Activated T-helper 2 cell treated with anti-CD3 and anti-CD28 coated beads, Interferon-gamma antibody, Interleukin-2, Interleukin-4, amounts not matched to agents 10 μg/mL and 5 μg/mL and 100 μg/mL, durations not matched to agents 14 hours and 24 hours and 36 hours (primary cell): ENCODE measurements at regions not wholly inside any gene's neighbourhood (a gene's known extent, or its start where the extent isn't known, plus 50 kb on each side); places are given as distances from the start of the nearest gene placed in this dataset.

ENCODE experiments used
- DNase-seq: peaks from one replicate; pipeline ENCODE4 v3.0.0; 2021; ENCODE audit warnings: low spot score
- H3K27ac Mint-ChIP-seq: one replicate; pipeline ENCODE4 v1.8.0; 2021; ENCODE audit warnings: mixed read lengths
- H3K27me3 Mint-ChIP-seq: one replicate; pipeline ENCODE4 v1.8.0; 2021; ENCODE audit warnings: low read depth, mixed read lengths
- H3K36me3 Mint-ChIP-seq: one replicate; pipeline ENCODE4 v1.8.0; 2021; ENCODE audit warnings: low read depth, mixed read lengths
- H3K4me1 Mint-ChIP-seq: one replicate; pipeline ENCODE4 v1.8.0; 2021; ENCODE audit warnings: low read depth, mixed read lengths
- H3K4me3 Mint-ChIP-seq: one replicate; pipeline ENCODE4 v1.8.0; 2021; ENCODE audit warnings: low read depth, mild to moderate bottlenecking, moderate library complexity, mixed read lengths
- H3K9me3 Mint-ChIP-seq: one replicate; pipeline ENCODE4 v1.8.0; 2021; ENCODE audit warnings: mixed read lengths
- intact Hi-C: fragments of 100-400 bp; cut with micrococcal nuclease; formaldehyde crosslinking; loops from one replicate; pipeline ENCODE4 v1.15.1; 2023

GRCh38 chr10:28942012-28942411 lies 264.7 kb downstream of the BAMBI start:
- no peaks in the 10 kb centered on the region for H3K4me1 Mint-ChIP-seq
- intact Hi-C loops, result no loop called here
- H3K4me3 Mint-ChIP-seq, result no peak overlapping the region
- no peaks in the 10 kb centered on the region for H3K36me3 Mint-ChIP-seq
- no peaks in the 10 kb centered on the region for H3K27me3 Mint-ChIP-seq
- H3K9me3 Mint-ChIP-seq, result no peaks in the 10 kb centered on the region
- no peak overlapping the region for H3K27ac Mint-ChIP-seq
- DNase-seq, result no peak

DNA sequence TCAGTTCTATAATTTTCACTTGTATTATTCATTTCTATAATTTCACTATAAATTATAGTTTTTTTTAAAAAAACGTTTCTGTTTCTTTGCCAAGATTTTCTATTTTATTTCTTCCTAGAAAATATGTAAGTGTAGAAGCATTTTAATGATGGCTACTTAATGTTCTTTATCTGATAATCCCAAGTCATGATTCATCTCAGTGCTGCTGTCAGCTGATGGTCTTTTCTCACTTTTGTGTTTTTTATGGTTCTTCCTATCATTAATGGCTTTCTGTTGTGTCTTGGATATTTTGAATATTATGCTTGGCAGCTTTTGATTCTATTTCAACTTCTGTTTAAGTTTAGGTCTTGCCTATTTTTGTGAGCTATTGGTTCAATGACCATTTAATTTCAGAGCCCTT lies 268.6 kb downstream of the BAMBI start:
- Mint-ChIP-seq H3K27me3 (no peaks in the 10 kb centered on the region), H3K36me3 (no peaks in the 10 kb centered on the region), H3K9me3 (no peaks in the 10 kb centered on the region), H3K27ac (no peak overlapping the region), H3K4me1 (no peaks in the 10 kb centered on the region), H3K4me3 (no peak overlapping the region)
- intact Hi-C loops, result no loop called here
- no peak for DNase-seq

GRCh38 chr10:28946479-28946878 lies 269.2 kb downstream of the BAMBI start:
- no peaks in the 10 kb centered on the region for H3K4me1 Mint-ChIP-seq
- H3K4me3 Mint-ChIP-seq, result no peak overlapping the region
- H3K27me3 Mint-ChIP-seq, result no peaks in the 10 kb centered on the region
- no peak overlapping the region for H3K27ac Mint-ChIP-seq
- intact Hi-C loops, result no loop called here
- no peaks in the 10 kb centered on the region for H3K36me3 Mint-ChIP-seq
- no peaks in the 10 kb centered on the region for H3K9me3 Mint-ChIP-seq
- DNase-seq, result no peak

- H3K36me3 Mint-ChIP-seq, result no peaks in the 10 kb centered on the region
- DNase-seq, result no peak
- H3K27ac Mint-ChIP-seq, result no peak overlapping the region
- H3K4me3 Mint-ChIP-seq, result no peak overlapping the region
- peaks cover under 1% of the 10 kb centered on the region for H3K27me3 Mint-ChIP-seq
- no peaks in the 10 kb centered on the region for H3K4me1 Mint-ChIP-seq
- intact Hi-C loops, result no loop called here
- no peaks in the 10 kb centered on the region for H3K9me3 Mint-ChIP-seq
Measured at GRCh38 chr10:28947171-28947570, 269.9 kb downstream of the BAMBI start.

- Mint-ChIP-seq H3K4me3 (no peak overlapping the region), H3K27ac (no peak overlapping the region), H3K27me3 (peaks cover 2% of the 10 kb centered on the region), H3K4me1 (no peaks in the 10 kb centered on the region), H3K36me3 (no peaks in the 10 kb centered on the region), H3K9me3 (no peaks in the 10 kb centered on the region)
- no peak for DNase-seq
- intact Hi-C loops, result no loop called here
Measured at GRCh38 chr10:28948046-28948445, 270.7 kb downstream of the BAMBI start.

- DNase-seq, result no peak
- Mint-ChIP-seq H3K4me1 (no peaks in the 10 kb centered on the region), H3K4me3 (no peak overlapping the region), H3K9me3 (no peaks in the 10 kb centered on the region), H3K27ac (no peak overlapping the region), H3K27me3 (peaks cover 7% of the 10 kb centered on the region), H3K36me3 (no peaks in the 10 kb centered on the region)
- intact Hi-C loops, result no loop called here
Measured at GRCh38 chr10:28949005-28950004, 272.0 kb downstream of the BAMBI start.

DNA sequence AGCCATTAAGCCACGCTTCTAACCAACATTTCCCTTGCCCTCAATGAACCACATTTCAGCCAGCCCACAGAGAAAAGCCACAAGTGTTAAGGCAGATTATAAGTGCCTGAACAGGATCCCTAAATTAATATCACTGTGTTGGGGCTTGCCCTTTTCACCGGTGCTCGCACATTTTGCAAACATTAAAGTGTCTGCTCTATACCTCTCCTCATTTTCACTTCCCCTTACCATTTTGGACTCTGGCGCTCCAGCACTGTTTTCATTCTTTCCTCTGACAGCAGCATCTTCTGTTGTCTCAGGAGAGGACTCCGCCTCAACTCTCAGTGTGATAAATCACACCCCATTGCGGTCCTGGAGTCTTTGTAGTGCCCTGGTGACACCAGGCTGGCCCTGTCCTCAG lies 274.2 kb downstream of the BAMBI start:
- intact Hi-C loops, result no loop called here
- H3K4me3 Mint-ChIP-seq, result no peak overlapping the region
- DNase-seq, result no peak

DNA sequence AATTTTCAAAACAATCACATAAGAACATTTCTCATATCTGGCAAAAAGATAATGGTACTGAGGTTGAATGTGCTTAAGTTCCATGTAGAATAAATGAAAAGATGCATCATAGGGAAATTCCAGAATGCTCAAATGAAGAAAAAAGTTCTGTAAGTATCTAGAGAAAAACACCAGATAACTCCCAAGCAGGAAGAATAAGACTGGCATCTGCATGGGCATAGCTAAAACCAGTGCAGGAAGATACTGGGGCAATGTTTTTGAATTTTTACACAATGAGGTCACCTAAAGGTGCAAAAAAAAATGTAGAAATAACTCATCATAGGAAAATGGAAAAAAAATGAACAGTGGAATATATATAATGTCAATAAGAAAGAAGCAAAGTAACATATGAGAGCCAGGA lies 275.2 kb downstream of the BAMBI start:
- Mint-ChIP-seq H3K27me3 (peaks cover 7% of the 10 kb centered on the region), H3K36me3 (no peaks in the 10 kb centered on the region), H3K4me1 (no peaks in the 10 kb centered on the region), H3K27ac (no peak overlapping the region), H3K4me3 (no peak overlapping the region), H3K9me3 (no peaks in the 10 kb centered on the region)
- DNase-seq, result no peak
- intact Hi-C loops, result no loop called here

More for the DNA sequence above, 274.2 kb downstream of the BAMBI start:
- peaks cover 7% of the 10 kb centered on the region for H3K27me3 Mint-ChIP-seq
- no peaks in the 10 kb centered on the region for H3K4me1 Mint-ChIP-seq
- H3K36me3 Mint-ChIP-seq, result no peaks in the 10 kb centered on the region
- no peaks in the 10 kb centered on the region for H3K9me3 Mint-ChIP-seq
- H3K27ac Mint-ChIP-seq, result no peak overlapping the region

DNA sequence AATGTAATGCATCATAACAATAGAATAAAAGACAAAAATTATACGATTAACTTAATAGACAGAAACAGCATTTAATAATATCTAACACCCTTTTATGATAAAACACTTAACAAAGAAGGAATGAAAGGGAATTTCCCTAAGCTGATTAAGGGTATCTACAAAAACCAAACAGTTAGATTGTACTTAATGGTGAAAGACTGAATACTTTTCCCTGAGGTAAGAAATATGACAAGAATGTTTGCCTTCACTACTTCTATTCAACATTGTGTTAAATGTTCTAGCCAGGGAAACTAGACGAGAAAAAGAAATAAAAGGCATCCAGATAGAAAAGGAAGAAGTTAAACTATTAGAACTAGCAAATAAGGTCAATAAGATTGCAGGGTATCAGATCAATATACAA lies 276.9 kb downstream of the BAMBI start:
- intact Hi-C loops, result no loop called here
- Mint-ChIP-seq H3K4me1 (no peaks in the 10 kb centered on the region), H3K4me3 (no peak overlapping the region), H3K27me3 (peaks cover 7% of the 10 kb centered on the region), H3K36me3 (no peaks in the 10 kb centered on the region), H3K27ac (no peak overlapping the region), H3K9me3 (peaks cover 4% of the 10 kb centered on the region)
- no peak for DNase-seq

DNA sequence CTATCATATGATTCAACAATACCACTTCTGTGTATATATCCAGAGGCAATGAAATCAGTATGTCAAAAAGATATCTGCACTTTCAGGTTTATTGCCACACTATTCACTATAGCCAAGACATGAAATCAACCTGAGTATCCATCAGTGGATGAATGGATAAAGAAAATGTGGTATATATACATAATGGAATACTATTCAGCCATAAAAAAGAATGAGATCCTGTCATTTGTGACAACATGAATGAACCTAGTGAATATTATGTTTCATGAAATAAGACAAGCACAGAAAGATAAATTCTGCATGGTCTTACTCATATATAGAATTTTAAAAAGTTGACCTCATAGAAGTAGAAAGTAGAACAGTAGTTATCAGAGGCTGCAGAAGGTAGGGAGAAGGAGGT lies 281.1 kb downstream of the BAMBI start:
- intact Hi-C loops, result no loop called here
- Mint-ChIP-seq H3K27ac (no peak overlapping the region), H3K27me3 (peaks cover 4% of the 10 kb centered on the region), H3K36me3 (no peaks in the 10 kb centered on the region), H3K9me3 (peaks cover 4% of the 10 kb centered on the region), H3K4me1 (no peaks in the 10 kb centered on the region), H3K4me3 (no peak overlapping the region)
- no peak for DNase-seq

DNA sequence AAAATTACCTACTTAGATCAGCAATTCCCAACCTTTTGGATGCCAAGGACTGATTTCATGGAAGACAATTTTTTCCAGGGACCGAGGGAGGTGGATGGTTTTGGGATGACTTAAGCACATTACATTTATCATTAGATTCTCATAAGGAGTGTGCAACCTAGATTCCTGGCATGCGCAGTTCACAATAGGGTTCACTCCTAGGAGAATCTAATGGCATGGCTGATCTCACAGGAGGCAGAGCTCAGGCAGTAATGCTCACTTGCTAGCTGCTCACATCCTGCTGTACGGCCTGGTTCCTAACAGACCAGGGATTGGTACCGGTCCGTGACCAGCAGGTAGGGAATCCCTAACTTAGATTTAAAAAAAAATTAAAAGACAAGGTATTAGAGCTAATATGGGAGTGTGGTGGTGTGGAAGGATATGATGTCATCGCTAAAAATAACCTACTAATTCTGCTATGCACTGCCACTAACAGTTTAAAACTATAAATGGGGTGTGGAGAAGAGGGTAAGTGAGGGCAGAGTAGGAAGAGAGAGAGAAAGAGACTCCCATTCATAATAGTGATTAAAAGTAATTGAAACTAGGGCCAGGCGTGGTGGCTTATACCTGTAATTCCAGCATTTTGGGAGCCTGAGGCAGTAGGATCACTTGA lies 282.7 kb downstream of the BAMBI start:
- Mint-ChIP-seq H3K9me3 (peaks cover 4% of the 10 kb centered on the region), H3K4me1 (no peaks in the 10 kb centered on the region), H3K4me3 (no peak overlapping the region), H3K27ac (no peak overlapping the region), H3K27me3 (no peaks in the 10 kb centered on the region), H3K36me3 (no peaks in the 10 kb centered on the region)
- intact Hi-C loops, result no loop called here
- DNase-seq, result no peak

- peaks cover 4% of the 10 kb centered on the region for H3K9me3 Mint-ChIP-seq
- no peak for DNase-seq
- H3K4me1 Mint-ChIP-seq, result no peaks in the 10 kb centered on the region
- H3K27ac Mint-ChIP-seq, result no peak overlapping the region
- intact Hi-C loops, result no loop called here
- H3K4me3 Mint-ChIP-seq, result no peak overlapping the region
- no peaks in the 10 kb centered on the region for H3K27me3 Mint-ChIP-seq
- no peaks in the 10 kb centered on the region for H3K36me3 Mint-ChIP-seq
Measured at GRCh38 chr10:28962768-28963167, 285.4 kb downstream of the BAMBI start.

- H3K4me1 Mint-ChIP-seq, result no peaks in the 10 kb centered on the region
- no peaks in the 10 kb centered on the region for H3K27me3 Mint-ChIP-seq
Measured at GRCh38 chr10:28963539-28964221, 286.4 kb downstream of the BAMBI start.

More at GRCh38 chr10:28963539-28964221, 286.4 kb downstream of the BAMBI start:
- DNase-seq, result no peak
- Mint-ChIP-seq H3K36me3 (no peaks in the 10 kb centered on the region), H3K9me3 (peaks cover under 1% of the 10 kb centered on the region), H3K27ac (no peak overlapping the region), H3K4me3 (no peak overlapping the region)
- intact Hi-C loops, result no loop called here
